ENCODE measurements at regions not wholly inside any gene's neighbourhood (a gene's known extent, or its start where the extent isn't known, plus 50 kb on each side); places are given as distances from the start of the nearest gene placed in this dataset.

- TF ChIP-seq CTCF (IDR thresholded peaks at IDR 0.05) (no peak), POLR2A (IDR thresholded peaks at IDR 0.05) (no peak), POLR2AphosphoS5 (IDR thresholded peaks at IDR 0.05) (peak; percentile 41)
Measured at GRCh38 chr3:64988188-64988587, 300.4 kb upstream of the ADAMTS9 start.

Data from gastroesophageal sphincter (tissue), 3 donors.